Heart left ventricle (tissue), 16 donors: ENCODE measurements at regions not wholly inside any gene's neighbourhood (a gene's known extent, or its start where the extent isn't known, plus 50 kb on each side); places are given as distances from the start of the nearest gene placed in this dataset.

Experiments
- ATAC-seq, 4 donors: fragments of 200-7000 bp; cut with Tn5 transposase; one replicate each; pipeline ENCODE4 v1.9.1; 2020 to 2022; ENCODE audit warnings: moderate library complexity in 4 of 4, mild to moderate bottlenecking in 3 of 4, moderate number of reproducible peaks in 1 of 4
- DNase-seq, 5 donors: peaks; one replicate each; pipeline ENCODE4 v3.0.0-alpha.2; 2020
- H3K27ac ChIP-seq, 12 donors: fragments of 200-600 bp; sonication (generic) in 4 of 12; one replicate each; pipeline versions ENCODE4 v1.5.0 to v1.8.0; 2016 to 2022; ENCODE audit warnings: mild to moderate bottlenecking in 2 of 12
- H3K27me3 ChIP-seq, 9 donors: fragments of 200-600 bp; sonication (generic) in 2 of 9; one replicate each; pipeline versions ENCODE4 v1.5.1 to v1.8.0; 2016 to 2022; ENCODE audit warnings: mild to moderate bottlenecking in 3 of 9
- H3K36me3 ChIP-seq, 9 donors: fragments of 200-600 bp; sonication (generic) in 2 of 9; one replicate each; pipeline versions ENCODE4 v1.5.0 to v1.8.0; 2018 to 2022; ENCODE audit warnings: mild to moderate bottlenecking in 2 of 9
- H3K4me1 ChIP-seq, 12 donors: fragments of 200-600 bp; sonication (generic) in 4 of 12; one replicate each; pipeline versions ENCODE4 v1.5.0 to v1.8.0; 2016 to 2022; ENCODE audit warnings: mild to moderate bottlenecking in 3 of 12
- H3K4me3 ChIP-seq, 12 donors: fragments of 200-600 bp; sonication (generic) in 4 of 12; one replicate each; pipeline versions ENCODE4 v1.5.0 to v1.8.0; 2017 to 2022; ENCODE audit warnings: mild to moderate bottlenecking in 9 of 12, moderate library complexity in 4 of 12
- H3K9me3 ChIP-seq, 12 donors: fragments of 200-600 bp; sonication (generic) in 4 of 12; one replicate each; pipeline versions ENCODE4 v1.5.0 to v1.8.0; 2016 to 2022; ENCODE audit warnings: mild to moderate bottlenecking in 1 of 12
- POLR2A ChIP-seq, 2 donors: fragments of 450-650 bp; IDR thresholded peaks; one replicate each; pipeline ENCODE4 v1.6.1; 2017; ENCODE audit warnings: antibody characterized with exemption in 2 of 2, mild to moderate bottlenecking in 2 of 2, moderate library complexity in 2 of 2
- WGBS, 4 donors: extraction: QIAGEN DNeasy Blood & Tissue Kit in 2 of 4; methylation state at CpG; one replicate each; pipeline versions ENCODE4 v1.1.5 to v1.1.7; 2013 to 2018; 5-methylcytosine and 5-hydroxymethylcytosine counted together
- intact Hi-C, 10 donors: fragments of 100-400 bp; cut with DNase I; formaldehyde crosslinking; loops; one replicate each; pipeline versions ENCODE4 v1.11.1 to v1.14.2; 2022
- TF ChIP-seq, protein P1 (sequence below), 12 donors: fragments of 200-600 bp; sonication (generic) in 4 of 12; IDR thresholded peaks; one replicate each; pipeline versions ENCODE4 v1.5.0 to v1.8.0; 2018 to 2022; ENCODE audit warnings: antibody characterized with exemption in 12 of 12, mild to moderate bottlenecking in 5 of 12
- donor health status: ischemic (EF 13 %, LVEDD 7.1; RV severe dilation, severe dysfunction).
- donor health status: healthy with polysubstance abuse.
- donor health status: DM: no; HTN: yes; CAD: no.
- donor health status: DM: no; HTN: no; CAD: no.
- donor health status: ischemic (EF 25% LVEDD 6.9; RV normal size, moderate dysfunction).
- donor health status: ischemic (EF 25% LVEDD 5.7; RV mildly dilated, moderate dysfunction).
- donor health status: healthy.
- donor health status: DM: yes; HTN: yes; CAD: no.
- donor health status: ischemic (EF 35%, LVEDD 5.7; RV mildly dilated, moderate dysfunction).
- donor health status: nonischemic (EF 11% LVEDD 7.7; RV severe dilation, severe dysfunction).
- donor health status: DM: yes; HTN: yes; CAD: no.
- donor health status: PGD.
- donor health status: ischemic (EF 29% LVEDD 5.4; RV normal size, mild dysfunction).
- donor health status: nonischemic (EF 23%, LVEDD 6.1; RV moderate dilation, normal function).

DNA sequence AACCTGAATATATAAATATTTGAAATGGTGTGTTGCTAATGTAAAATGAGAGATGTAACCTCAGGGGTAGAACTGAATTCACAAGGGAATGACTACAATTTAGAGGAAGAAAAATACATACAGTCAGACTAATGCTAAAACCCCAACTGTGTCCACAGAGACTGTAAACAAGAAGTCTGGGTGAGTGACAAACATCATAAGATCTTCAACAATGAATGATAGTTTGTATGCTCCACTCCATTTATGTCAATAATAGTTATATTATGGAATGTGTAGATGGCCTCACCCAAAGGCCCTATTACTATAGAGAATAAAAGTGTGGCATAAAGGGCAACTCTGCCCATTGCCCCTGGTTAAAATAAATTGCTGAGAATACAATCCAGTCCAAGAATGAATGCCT lies 102.9 kb downstream of the CETN3 start:
- Histone ChIP-seq H3K9me3 (no peaks in the 10 kb centered on the region), H3K4me3 (no peak overlapping the region), H3K27ac (no peak overlapping the region), H3K4me1 (no peaks in the 10 kb centered on the region), H3K36me3 (no peaks in the 10 kb centered on the region), H3K27me3 (no peaks in the 10 kb centered on the region)
- TF ChIP-seq POLR2A (IDR thresholded peaks at IDR 0.05) = no peak
- TF ChIP-seq, protein P1, sequence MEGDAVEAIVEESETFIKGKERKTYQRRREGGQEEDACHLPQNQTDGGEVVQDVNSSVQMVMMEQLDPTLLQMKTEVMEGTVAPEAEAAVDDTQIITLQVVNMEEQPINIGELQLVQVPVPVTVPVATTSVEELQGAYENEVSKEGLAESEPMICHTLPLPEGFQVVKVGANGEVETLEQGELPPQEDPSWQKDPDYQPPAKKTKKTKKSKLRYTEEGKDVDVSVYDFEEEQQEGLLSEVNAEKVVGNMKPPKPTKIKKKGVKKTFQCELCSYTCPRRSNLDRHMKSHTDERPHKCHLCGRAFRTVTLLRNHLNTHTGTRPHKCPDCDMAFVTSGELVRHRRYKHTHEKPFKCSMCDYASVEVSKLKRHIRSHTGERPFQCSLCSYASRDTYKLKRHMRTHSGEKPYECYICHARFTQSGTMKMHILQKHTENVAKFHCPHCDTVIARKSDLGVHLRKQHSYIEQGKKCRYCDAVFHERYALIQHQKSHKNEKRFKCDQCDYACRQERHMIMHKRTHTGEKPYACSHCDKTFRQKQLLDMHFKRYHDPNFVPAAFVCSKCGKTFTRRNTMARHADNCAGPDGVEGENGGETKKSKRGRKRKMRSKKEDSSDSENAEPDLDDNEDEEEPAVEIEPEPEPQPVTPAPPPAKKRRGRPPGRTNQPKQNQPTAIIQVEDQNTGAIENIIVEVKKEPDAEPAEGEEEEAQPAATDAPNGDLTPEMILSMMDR (IDR thresholded peaks at IDR 0.05) = no peak
- DNase-seq (no peak), ATAC-seq (no peak)
- intact Hi-C loops = no loop called here

DNA sequence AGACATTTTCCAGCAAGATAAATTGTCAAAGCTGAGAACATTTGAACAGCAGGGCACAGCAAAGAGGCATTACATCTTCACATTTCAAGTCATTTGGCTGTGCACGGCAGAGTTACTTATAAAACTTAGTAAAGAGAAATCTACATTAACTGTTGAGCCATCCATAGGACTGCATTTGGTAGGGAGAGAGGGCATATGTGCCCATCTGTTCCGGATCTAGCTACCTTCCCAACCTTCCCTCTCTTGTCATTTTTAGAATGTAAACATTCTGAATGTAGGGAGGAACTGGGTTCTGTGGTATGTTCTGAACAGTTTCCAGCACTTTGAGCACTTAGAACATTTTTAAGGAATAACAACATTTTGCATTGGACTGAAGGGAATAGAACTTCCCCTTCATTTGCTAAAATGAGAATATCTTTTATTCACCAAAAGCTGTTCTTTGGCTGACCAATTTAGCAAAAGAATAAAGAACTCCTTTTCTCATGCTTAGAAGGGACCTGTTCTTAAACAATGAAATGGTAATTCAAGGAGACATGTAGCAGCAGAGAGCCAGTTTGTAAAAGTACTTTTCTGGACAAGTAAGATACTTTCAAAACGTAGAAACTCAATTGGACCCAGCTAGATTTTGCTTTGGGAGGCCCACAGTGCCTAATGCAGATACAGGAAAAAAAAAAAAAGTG lies 104.4 kb downstream of the CETN3 start:
- intact Hi-C loops = no loop called here
- H3K27me3 ChIP-seq = no peaks in the 10 kb centered on the region
- no peak overlapping the region for H3K27ac ChIP-seq
- H3K4me1 ChIP-seq = no peaks in the 10 kb centered on the region
- ATAC-seq = no peak
- no peak overlapping the region for H3K4me3 ChIP-seq
- no peaks in the 10 kb centered on the region for H3K36me3 ChIP-seq
- WGBS, 4 donors = 53 to 62% (median 59%) methylated on average over 3 of the region's 3 CpGs
- no peak for DNase-seq
- no peaks in the 10 kb centered on the region for H3K9me3 ChIP-seq
- TF ChIP-seq, protein P1 (IDR thresholded peaks at IDR 0.05) = no peak
- TF ChIP-seq POLR2A (IDR thresholded peaks at IDR 0.05) = no peak

DNA sequence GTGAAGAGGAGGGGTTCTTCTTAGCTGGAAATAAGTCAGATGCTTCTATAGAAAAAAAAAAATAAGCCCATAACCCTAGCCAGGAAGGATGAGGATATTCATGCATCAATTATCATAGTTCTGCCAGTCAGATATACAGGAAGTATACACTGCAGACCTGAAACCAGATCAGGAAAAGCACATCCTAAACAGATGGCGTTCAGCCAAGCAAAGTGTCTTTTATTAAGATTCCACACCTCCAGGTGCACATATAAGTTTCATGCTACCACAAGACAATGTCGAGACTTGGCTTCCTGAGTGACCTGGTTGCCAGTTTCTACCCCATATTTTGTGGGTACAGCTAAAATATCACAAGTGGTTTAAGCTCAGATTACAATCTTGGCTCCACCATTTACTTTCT lies 108.3 kb downstream of the CETN3 start:
- Histone ChIP-seq H3K27ac (no peak overlapping the region), H3K4me3 (no peak overlapping the region), H3K4me1 (no peaks in the 10 kb centered on the region), H3K9me3 (no peaks in the 10 kb centered on the region), H3K27me3 (no peaks in the 10 kb centered on the region), H3K36me3 (no peaks in the 10 kb centered on the region)
- intact Hi-C loops = no loop called here
- TF ChIP-seq, protein P1 (IDR thresholded peaks at IDR 0.05) = no peak
- no peak for TF ChIP-seq POLR2A (IDR thresholded peaks at IDR 0.05)
- no peak for ATAC-seq
- 66 to 75% (median 74%) methylated on average over 2 of the region's 2 CpGs for WGBS, 4 donors
- no peak for DNase-seq

DNA sequence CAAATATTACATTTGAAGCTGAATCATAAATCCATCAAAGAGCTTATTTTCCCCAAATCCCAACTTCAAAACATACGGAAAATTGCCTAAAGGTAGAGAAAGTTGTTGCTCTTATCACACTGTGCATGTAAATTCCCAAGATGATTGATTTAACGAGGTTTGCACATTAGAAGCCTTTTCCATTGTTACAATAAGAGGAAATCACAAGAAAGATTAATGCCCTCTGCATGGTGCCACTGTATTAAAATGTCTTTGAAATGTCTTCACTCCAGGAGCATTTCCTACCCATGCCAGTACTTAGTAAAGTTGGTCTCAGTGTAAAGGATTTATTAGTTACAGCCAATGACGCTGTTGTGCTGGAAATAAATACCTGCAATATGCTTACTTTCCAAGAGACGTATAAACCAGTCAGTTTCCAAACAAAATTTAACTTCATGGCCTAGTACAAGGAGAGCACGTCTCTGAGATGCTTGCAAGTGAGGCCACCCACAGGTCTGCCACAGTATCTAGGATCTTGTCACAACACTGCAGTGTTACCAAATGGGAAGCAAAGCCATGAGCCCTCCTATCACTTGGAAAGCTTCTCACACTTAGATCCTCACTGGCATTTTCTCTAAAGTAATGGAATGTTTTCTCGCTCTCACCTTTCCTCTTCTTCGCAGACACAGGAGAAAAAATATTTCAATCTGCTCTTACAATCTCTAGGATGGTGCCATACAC lies 112.4 kb downstream of the CETN3 start:
- Histone ChIP-seq H3K9me3 (no peaks in the 10 kb centered on the region), H3K36me3 (no peaks in the 10 kb centered on the region), H3K4me3 (no peak overlapping the region), H3K27ac (no peak overlapping the region), H3K4me1 (no peaks in the 10 kb centered on the region), H3K27me3 (no peaks in the 10 kb centered on the region)
- WGBS, 4 donors = 63 to 76% (median 67%) methylated on average over 7 of the region's 7 CpGs
- no peak for DNase-seq
- ATAC-seq = no peak
- intact Hi-C loops = no loop called here
- no peak for TF ChIP-seq POLR2A (IDR thresholded peaks at IDR 0.05)
- TF ChIP-seq, protein P1 (IDR thresholded peaks at IDR 0.05) = no peak
